ENCODE measurements at regions not wholly inside any gene's neighbourhood (a gene's known extent, or its start where the extent isn't known, plus 50 kb on each side); places are given as distances from the start of the nearest gene placed in this dataset.

- H3K36me3 Mint-ChIP-seq (ENCODE audit: unreplicated experiment) = no peaks in the 10 kb centered on the region
- no peak overlapping the region for H3K27ac Mint-ChIP-seq (ENCODE audit: unreplicated experiment)
- no peak for DNase-seq (ENCODE audit: extremely low spot score, unreplicated experiment)
- no peaks in the 10 kb centered on the region for H3K9me3 Mint-ChIP-seq (ENCODE audit: unreplicated experiment)
- no peak for TF ChIP-seq CTCF (IDR thresholded peaks at IDR 0.05)
- peaks cover 5% of the 10 kb centered on the region for H3K27me3 Mint-ChIP-seq (ENCODE audit: unreplicated experiment)
- no peak overlapping the region for H3K4me3 Mint-ChIP-seq (ENCODE audit: unreplicated experiment)
- peaks cover 23% of the 10 kb centered on the region for H3K4me1 Mint-ChIP-seq (ENCODE audit: unreplicated experiment)
Observed at GRCh38 chr13:50596776-50597203, 246.7 kb downstream of the DLEU7 start.

- Mint-ChIP-seq H3K27ac (ENCODE audit: unreplicated experiment) (no peak overlapping the region), H3K27me3 (ENCODE audit: unreplicated experiment) (peaks cover 5% of the 10 kb centered on the region), H3K4me1 (ENCODE audit: unreplicated experiment) (peaks cover 18% of the 10 kb centered on the region), H3K9me3 (ENCODE audit: unreplicated experiment) (no peaks in the 10 kb centered on the region), H3K4me3 (ENCODE audit: unreplicated experiment) (no peak overlapping the region), H3K36me3 (ENCODE audit: unreplicated experiment) (no peaks in the 10 kb centered on the region)
- TF ChIP-seq CTCF (IDR thresholded peaks at IDR 0.05) = no peak
- no peak for DNase-seq (ENCODE audit: extremely low spot score, unreplicated experiment)
Observed at GRCh38 chr13:50598338-50598737, 245.2 kb downstream of the DLEU7 start.

- no peak for TF ChIP-seq CTCF (IDR thresholded peaks at IDR 0.05)
- no peaks in the 10 kb centered on the region for H3K9me3 Mint-ChIP-seq (ENCODE audit: unreplicated experiment)
- no peak overlapping the region for H3K27ac Mint-ChIP-seq (ENCODE audit: unreplicated experiment)
- no peak overlapping the region for H3K4me3 Mint-ChIP-seq (ENCODE audit: unreplicated experiment)
- H3K36me3 Mint-ChIP-seq (ENCODE audit: unreplicated experiment) = no peaks in the 10 kb centered on the region
- H3K27me3 Mint-ChIP-seq (ENCODE audit: unreplicated experiment) = peaks cover 5% of the 10 kb centered on the region
- peaks cover 13% of the 10 kb centered on the region for H3K4me1 Mint-ChIP-seq (ENCODE audit: unreplicated experiment)
- DNase-seq (ENCODE audit: extremely low spot score, unreplicated experiment) = no peak
Observed at GRCh38 chr13:50599046-50599445, 244.4 kb downstream of the DLEU7 start.

GRCh38 chr13:50599927-50600326 lies 243.6 kb downstream of the DLEU7 start:
- H3K9me3 Mint-ChIP-seq (ENCODE audit: unreplicated experiment) = no peaks in the 10 kb centered on the region
- DNase-seq (ENCODE audit: extremely low spot score, unreplicated experiment) = no peak

GRCh38 chr13:50608370-50608769 lies 235.1 kb downstream of the DLEU7 start:
- peaks cover 28% of the 10 kb centered on the region for H3K27me3 Mint-ChIP-seq (ENCODE audit: unreplicated experiment)
- DNase-seq (ENCODE audit: extremely low spot score, unreplicated experiment) = no peak
- H3K4me1 Mint-ChIP-seq (ENCODE audit: unreplicated experiment) = no peaks in the 10 kb centered on the region

More at GRCh38 chr13:50599927-50600326, 243.6 kb downstream of the DLEU7 start:
- no peak overlapping the region for H3K27ac Mint-ChIP-seq (ENCODE audit: unreplicated experiment)
- TF ChIP-seq CTCF (IDR thresholded peaks at IDR 0.05) = no peak
- H3K36me3 Mint-ChIP-seq (ENCODE audit: unreplicated experiment) = no peaks in the 10 kb centered on the region
- H3K4me3 Mint-ChIP-seq (ENCODE audit: unreplicated experiment) = no peak overlapping the region
- H3K27me3 Mint-ChIP-seq (ENCODE audit: unreplicated experiment) = peaks cover 5% of the 10 kb centered on the region
- peaks cover 5% of the 10 kb centered on the region for H3K4me1 Mint-ChIP-seq (ENCODE audit: unreplicated experiment)

More at GRCh38 chr13:50608370-50608769, 235.1 kb downstream of the DLEU7 start:
- no peak for TF ChIP-seq CTCF (IDR thresholded peaks at IDR 0.05)
- Mint-ChIP-seq H3K9me3 (ENCODE audit: unreplicated experiment) (no peaks in the 10 kb centered on the region), H3K27ac (ENCODE audit: unreplicated experiment) (no peak overlapping the region), H3K36me3 (ENCODE audit: unreplicated experiment) (no peaks in the 10 kb centered on the region), H3K4me3 (ENCODE audit: unreplicated experiment) (no peak overlapping the region)
